AG04449 (cell line): ENCODE measurements at regions not wholly inside any gene's neighbourhood (a gene's known extent, or its start where the extent isn't known, plus 50 kb on each side); places are given as distances from the start of the nearest gene placed in this dataset.

ENCODE experiments used
- CTCF ChIA-PET: fragments of 350-600 bp; formaldehyde crosslinking; extraction: SDS; loops from one replicate; lab custom pipeline; 2021; ENCODE audit warnings: antibody characterized with exemption; lab: Yijun Ruan, JAX
- POLR2A ChIA-PET: fragments of 400-600, 350-600 bp; formaldehyde crosslinking; extraction: SDS; loops from one replicate; lab custom pipeline; 2020; ENCODE audit warnings: antibody characterized with exemption, inconsistent platforms; lab: Yijun Ruan, JAX
- DNase-seq: peaks from one replicate; pipeline ENCODE4 v3.0.0-alpha.2; 2010; ENCODE audit warnings: low read depth, low spot score
- H3K4me3 ChIP-seq: 2 replicates; pipeline ENCODE4 v1.5.1; 2011; ENCODE audit warnings: low read depth, mild to moderate bottlenecking, control low read depth, low read length
- TF ChIP-seq, protein P1 (sequence below): IDR thresholded peaks from one replicate; pipeline ENCODE4 v1.5.1; 2011; ENCODE audit warnings: mild to moderate bottlenecking, moderate library complexity, low read length, control low read depth, inconsistent platforms; ENCODE audit not compliant: insufficient read depth; ENCODE audit errors: missing control alignments

DNA sequence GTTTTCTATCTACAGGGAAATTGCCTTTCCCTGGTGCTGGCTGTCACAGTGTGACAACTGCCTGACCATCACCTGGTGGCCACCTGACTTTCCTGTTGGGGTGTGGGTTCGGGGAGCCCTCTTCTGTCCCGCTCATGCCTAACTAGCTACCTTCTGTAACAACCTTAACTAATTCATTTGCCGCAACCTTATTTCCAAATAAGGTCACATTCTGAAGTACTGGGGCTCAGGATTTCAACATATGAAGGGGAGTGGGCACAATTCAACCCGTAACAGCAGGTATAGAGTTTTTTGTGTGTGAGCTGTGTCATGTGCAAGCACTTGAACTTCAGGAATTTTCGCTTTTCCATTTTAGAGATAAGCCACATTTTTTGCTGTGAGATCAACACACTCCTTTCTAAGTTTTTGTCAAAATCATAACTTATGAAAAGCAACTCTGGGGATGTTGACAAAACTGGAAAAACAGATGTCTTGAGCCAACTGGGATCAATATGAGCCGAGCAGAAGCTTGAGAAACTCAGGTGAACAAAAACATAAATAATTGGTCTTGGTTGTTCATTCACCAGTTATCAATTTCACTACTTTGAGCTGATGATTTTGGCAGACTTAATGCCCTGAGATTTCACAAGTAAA is 242.0 kb upstream of the RGMA start:
- CTCF ChIA-PET = no interaction called here
- TF ChIP-seq, protein P1, sequence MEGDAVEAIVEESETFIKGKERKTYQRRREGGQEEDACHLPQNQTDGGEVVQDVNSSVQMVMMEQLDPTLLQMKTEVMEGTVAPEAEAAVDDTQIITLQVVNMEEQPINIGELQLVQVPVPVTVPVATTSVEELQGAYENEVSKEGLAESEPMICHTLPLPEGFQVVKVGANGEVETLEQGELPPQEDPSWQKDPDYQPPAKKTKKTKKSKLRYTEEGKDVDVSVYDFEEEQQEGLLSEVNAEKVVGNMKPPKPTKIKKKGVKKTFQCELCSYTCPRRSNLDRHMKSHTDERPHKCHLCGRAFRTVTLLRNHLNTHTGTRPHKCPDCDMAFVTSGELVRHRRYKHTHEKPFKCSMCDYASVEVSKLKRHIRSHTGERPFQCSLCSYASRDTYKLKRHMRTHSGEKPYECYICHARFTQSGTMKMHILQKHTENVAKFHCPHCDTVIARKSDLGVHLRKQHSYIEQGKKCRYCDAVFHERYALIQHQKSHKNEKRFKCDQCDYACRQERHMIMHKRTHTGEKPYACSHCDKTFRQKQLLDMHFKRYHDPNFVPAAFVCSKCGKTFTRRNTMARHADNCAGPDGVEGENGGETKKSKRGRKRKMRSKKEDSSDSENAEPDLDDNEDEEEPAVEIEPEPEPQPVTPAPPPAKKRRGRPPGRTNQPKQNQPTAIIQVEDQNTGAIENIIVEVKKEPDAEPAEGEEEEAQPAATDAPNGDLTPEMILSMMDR = no peak

DNA sequence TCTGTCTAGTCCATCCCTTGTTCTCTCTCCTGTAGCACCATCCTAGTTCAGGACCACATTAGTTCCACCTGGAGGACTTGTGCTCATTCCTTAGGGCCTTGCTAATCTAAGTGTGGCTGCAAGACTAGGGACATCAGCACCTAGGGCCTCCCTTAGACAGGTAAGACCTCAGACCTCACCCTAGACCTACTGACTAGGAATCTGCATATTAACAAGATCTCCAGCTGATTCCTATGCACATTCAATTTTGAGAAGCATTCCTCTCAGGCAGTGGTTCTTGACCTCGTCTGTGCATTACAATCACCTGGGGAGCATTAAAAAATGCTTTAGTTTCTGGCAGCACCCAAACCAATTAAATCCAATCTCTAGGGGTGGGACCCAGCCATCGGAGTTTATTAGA is 238.4 kb upstream of the RGMA start:
- CTCF ChIA-PET = no interaction called here
- POLR2A ChIA-PET = no interaction called here
- no peak for DNase-seq
- TF ChIP-seq, protein P1 = no peak
- no peak overlapping the region for H3K4me3 ChIP-seq

More for the DNA sequence above, 242.0 kb upstream of the RGMA start:
- no peak overlapping the region for H3K4me3 ChIP-seq
- POLR2A ChIA-PET = no interaction called here
- DNase-seq = no peak

DNA sequence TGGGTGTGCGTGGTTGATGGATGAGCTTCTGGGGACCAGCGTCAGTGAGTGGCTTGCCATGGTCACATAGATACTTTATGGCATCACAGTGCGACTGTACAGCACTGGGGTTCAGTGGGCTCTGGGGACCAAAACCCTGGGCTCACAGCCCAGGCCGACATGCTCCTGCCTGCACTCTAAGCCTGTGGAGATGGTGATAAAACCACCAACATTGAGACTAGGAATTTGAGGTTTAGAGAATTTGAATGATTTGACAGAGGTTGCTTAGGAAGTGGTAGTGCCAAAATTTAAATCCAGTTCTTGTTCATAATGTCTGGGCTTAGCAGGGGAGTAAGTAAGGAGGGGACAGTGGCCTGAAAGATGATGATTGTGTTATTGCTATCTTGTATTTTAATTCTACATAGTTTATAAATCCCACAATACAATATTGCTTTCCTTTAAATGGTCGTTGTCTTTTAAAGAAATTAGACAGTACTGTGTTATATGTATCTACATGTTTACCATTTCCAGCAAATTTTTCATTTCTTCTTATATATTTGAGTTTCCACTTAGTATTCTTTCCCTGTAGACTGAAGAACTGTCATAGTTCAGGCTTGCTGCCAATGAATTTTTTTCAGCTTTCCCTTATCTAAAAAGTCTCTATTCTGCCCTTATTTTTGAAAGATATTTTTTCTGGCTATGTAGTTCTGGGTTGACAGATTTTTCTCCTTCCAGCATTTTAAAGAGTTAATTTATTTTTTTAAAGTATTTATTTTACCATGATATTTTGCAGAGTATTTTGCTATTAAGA is 235.4 kb upstream of the RGMA start:
- CTCF ChIA-PET = no interaction called here
- TF ChIP-seq, protein P1 = no peak
- POLR2A ChIA-PET = no interaction called here

DNA sequence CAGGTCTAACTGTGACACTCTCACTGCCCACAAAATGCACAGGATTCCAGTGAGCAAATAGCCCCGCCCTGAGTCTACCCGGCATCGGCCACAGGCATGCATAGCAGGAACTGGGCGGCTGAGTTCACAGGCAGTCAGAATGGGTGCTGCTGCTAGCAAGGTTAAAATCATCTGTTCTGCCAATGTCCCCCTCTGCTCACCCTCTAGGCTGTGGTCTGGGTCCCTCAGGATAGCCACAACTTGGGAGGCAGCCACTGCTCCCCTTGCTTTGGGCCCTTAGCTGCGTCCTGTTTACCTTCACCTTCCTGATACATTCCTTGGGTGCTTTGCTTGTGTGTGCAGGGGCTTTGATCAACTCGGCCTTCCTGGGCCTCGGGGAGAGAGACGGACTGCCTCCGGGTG is 232.9 kb upstream of the RGMA start:
- ChIA-PET CTCF (no interaction called here), POLR2A (no interaction called here)
- TF ChIP-seq, protein P1 = no peak
- DNase-seq = no peak
- H3K4me3 ChIP-seq = no peak overlapping the region

More for the DNA sequence above, 235.4 kb upstream of the RGMA start:
- no peak overlapping the region for H3K4me3 ChIP-seq
- DNase-seq = no peak

DNA sequence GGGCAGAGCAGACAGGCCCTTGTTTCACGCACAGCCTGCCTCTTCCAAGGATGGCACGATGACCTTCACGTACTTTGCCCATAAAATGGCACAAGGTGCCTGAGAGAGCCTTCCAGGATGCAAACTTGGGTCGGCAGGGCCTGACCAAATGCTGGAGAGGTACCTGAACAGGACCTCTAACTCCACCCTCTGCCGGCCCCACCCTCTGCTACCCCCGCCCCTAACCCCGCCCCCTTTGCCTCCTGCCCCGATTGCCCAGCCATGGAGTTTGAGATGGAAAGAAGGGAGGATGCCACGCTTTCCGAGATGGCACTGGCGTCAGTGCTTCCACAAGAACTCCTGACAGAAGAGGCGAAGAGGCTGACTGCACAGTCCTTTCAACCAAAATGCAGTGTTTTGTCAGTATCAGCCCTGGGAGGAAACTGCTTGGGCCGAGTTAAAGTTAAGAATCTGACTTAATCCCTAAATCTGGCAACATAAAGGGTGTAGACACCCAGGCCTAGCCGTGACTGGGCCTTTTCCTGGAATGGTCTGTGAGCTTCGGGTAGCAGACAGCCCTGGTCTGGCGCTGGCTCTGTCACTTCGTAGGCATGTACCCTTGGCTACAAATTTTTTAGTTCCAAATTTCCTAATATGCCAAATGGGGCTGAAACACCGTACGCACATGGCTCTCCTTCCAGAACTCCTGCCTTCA is 230.3 kb upstream of the RGMA start:
- TF ChIP-seq, protein P1 = no peak
- no peak overlapping the region for H3K4me3 ChIP-seq
- ChIA-PET CTCF (no interaction called here), POLR2A (no interaction called here)
- DNase-seq = no peak

DNA sequence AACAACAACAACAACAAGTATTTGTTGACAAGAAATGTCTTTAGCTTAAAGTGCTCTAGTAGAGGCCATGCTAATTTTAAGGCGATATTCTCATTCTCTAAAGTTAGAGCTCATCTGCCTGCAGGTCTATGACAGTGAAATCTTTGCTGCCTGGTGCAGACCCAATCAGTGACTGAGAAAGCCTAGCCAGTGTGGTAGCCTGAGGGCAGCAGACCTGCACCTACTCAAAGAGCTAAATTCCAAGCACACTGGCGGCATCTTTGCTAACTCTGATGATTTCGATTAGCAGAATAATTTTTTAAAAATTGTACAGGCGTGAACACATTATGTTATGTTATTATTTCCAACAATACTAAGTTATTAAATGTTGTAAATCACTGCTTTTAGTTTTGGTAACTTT is 228.8 kb upstream of the RGMA start:
- DNase-seq = no peak
- TF ChIP-seq, protein P1 = no peak
- POLR2A ChIA-PET = no interaction called here
- no peak overlapping the region for H3K4me3 ChIP-seq
- CTCF ChIA-PET = no interaction called here
